NCI-H2196 (cell line): ENCODE measurements at regions not wholly inside any gene's neighbourhood (a gene's known extent, or its start where the extent isn't known, plus 50 kb on each side); places are given as distances from the start of the nearest gene placed in this dataset.

ENCODE experiments used
- DNase-seq: peaks from one replicate; lab custom pipeline; 2025; ENCODE audit not compliant: unreplicated experiment; lab: John Stamatoyannopoulos, UW

GRCh38 chr2:81196933-81197628 lies 892.5 kb upstream of the LRRTM1 start:
- DNase-seq: no peak

- DNase-seq: no peak
Measured at GRCh38 chr2:81196383-81196851, 891.9 kb upstream of the LRRTM1 start.

DNA sequence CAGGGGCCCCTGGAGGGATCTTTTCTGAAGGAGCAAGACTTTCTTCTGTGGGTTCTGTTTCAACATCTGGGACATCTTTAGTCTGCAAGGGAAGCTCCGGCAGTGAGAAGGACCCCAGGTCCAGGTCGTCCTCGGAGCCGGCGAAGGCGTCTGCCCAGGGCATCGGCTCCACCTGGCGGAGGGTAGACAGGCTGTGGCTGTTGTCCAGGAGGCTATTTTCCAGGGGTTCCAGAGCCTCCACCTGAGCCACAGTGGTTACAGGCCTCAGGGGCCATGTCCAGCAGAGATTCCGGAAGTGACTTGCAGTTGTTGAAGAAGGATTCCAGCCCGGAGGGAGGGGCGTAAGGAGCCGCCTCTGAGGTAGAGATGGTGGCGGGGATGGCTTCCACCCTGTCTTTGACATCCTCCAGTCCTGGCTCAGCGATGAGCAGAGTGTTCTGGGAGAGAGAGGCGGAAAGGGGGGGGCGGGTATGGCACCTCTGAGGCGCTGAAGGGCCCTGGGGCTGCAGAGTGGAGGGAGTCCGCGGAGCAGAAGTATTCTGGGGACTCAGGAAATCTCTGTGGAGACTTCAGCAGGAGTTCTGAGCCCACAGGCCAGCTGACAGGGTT lies 891.3 kb upstream of the LRRTM1 start:
- no peak for DNase-seq

- no peak for DNase-seq
Measured at GRCh38 chr2:81195017-81195773, 890.6 kb upstream of the LRRTM1 start.

GRCh38 chr2:81194581-81194980 lies 890.0 kb upstream of the LRRTM1 start:
- no peak for DNase-seq

GRCh38 chr2:81194176-81194575 lies 889.6 kb upstream of the LRRTM1 start:
- DNase-seq: no peak

GRCh38 chr2:81181845-81182244 lies 877.3 kb upstream of the LRRTM1 start:
- DNase-seq: no peak

DNA sequence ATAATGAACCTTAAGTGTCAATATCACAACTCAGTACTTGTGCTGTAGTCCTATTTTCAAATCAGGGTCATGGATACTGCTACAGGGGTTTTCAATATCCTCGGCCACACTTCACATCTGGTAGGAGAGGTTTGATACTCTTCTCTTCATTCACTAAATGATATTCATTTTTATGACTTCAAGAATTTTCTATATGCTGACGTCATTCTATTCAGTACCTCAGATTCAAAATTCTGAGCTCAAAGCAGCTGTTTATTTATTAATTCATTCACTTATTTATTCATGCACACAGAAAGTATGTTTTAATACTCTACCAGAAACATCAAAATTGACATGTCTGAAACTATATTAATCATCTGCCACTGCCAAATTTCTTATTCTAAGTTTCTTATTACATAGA lies 866.9 kb upstream of the LRRTM1 start:
- DNase-seq: no peak

- no peak for DNase-seq
Measured at GRCh38 chr2:81163583-81163982, 859.0 kb upstream of the LRRTM1 start.

- no peak for DNase-seq
Measured at GRCh38 chr2:81158505-81158904, 854.0 kb upstream of the LRRTM1 start.

DNA sequence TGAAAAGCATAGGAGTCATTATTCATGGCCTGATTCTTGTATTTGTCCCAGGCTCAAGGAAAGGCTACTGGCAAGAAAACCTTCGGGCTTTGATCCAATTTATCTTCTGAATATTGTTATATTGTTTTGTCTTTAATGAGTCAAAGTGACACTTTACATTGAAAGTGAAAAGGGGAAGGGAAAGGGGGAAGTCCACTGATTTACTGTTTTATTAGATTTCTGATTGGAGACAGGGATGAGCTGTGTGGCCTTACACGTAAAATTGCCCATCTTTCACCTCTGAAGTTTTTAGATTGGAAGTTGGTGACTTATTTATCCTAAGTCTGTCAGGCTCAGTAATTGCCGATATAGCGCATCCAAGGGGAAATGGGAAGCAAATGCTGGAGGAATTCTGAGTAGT lies 843.8 kb upstream of the LRRTM1 start:
- no peak for DNase-seq

- no peak for DNase-seq
Measured at GRCh38 chr2:81136296-81136695, 831.7 kb upstream of the LRRTM1 start.

DNA sequence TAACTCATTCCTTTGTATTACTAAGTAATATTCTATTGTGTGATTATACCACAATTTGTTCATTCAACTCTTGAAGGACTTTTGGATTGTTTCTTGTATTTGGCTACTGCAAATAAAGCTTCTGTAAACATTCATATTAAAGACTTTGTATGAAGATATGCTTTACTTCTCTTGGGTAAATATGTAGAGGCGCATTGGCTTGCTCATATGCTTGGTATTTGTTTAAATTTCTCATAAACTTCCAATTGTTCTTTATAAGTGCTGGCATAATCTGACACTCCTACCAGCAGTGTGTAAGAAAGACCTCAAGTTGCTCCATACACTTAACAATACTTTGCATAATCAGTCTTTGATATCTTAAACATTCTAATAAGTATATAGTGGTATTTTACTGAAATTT lies 792.8 kb upstream of the LRRTM1 start:
- DNase-seq: no peak

DNA sequence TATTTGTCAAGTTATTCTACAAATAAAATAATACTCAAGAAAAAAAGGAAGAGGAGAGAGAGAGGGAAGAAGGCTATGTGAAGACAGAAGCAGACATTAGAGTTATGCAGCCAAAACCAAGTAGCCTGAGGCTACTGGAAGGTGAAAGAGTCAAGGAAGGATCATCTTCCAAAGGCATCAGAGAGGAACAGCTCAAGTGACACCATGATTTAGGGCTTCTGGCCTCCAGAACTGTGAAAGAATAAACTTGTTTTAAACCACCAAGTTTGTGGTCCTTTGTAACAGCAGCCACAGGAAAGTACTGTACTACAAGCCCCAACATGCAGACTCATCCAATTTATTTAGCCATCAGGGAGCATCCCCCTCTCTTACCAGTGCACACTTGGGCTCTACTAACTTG lies 788.5 kb upstream of the LRRTM1 start:
- DNase-seq: no peak

DNA sequence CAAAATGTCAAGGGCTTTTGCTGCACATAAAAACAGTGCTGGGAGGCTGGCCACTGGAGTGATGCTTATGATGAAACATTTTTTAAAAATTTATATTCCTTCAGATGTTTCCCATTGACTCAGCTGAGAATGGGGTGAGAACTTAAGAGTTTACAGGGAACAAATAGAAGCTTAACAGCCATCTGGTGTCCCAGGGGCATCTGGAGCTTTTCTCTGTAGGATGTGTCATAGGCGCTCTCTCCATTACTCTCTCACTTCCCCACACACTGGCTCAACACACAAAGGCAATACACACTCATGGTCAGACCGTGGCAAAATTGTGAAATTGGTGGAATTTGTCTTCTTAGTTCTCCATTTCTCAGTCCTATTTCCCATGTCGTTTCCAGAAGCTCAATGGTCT lies 783.1 kb upstream of the LRRTM1 start:
- DNase-seq: no peak

DNA sequence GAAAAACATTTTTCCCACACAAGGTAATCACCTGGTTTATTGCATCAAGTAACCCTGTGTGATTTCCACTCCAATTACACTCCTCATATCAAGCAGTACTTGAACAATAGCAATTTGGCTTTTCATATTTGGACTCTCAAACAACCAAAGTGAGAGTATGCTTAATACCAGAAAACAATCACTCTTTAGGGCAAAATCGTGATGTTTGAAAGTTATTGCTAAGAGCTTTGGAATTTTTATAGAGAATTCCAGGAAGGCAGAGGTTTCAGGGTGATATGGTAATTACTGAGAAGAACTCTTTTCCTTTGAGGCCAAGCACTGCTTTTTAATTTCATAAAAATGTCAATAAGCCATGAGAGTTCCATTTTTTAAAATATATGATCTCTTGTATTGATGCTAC lies 779.5 kb upstream of the LRRTM1 start:
- no peak for DNase-seq

- no peak for DNase-seq
Measured at GRCh38 chr2:81078631-81079030, 774.1 kb upstream of the LRRTM1 start.

DNA sequence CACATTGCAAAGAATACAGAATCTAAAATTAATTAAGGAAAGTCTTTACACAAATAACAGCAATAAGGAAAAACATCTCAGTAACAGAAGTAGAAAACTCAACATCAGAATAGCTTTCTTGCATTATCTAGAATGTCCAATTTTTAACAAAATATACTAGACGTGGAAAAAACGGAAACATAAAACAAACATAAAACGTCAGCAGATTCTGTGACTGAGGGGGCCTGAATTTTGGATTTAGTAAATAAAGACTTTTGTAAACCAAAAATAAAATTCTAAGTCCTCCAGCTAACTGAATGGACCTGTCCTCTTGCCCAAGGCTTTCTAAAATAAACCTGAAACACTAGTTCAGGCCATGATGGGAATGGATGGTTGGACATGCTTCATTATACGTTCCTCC lies 773.5 kb upstream of the LRRTM1 start:
- DNase-seq: no peak

GRCh38 chr2:81077396-81077795 lies 772.8 kb upstream of the LRRTM1 start:
- no peak for DNase-seq

GRCh38 chr2:81073412-81073811 lies 768.9 kb upstream of the LRRTM1 start:
- DNase-seq: no peak

DNA sequence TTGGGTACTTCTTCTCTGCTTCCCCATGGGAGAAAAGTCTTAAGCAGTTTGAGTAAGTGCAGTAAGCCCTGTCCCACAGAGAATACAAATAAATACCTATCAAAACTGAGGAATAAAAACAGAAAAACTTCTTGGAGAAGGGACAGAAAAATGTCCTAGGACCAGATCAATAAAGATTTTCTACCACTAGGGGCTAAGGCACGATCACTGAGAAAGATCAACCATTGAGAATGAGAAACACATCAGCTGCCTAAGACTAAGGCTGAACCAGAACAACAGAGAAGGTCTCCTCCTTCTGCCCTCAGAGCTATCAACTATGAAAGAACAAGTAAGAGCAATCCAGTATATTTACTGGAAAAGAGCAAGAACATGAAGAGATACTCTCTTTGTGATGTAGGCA lies 763.6 kb upstream of the LRRTM1 start:
- no peak for DNase-seq

- no peak for DNase-seq
Measured at GRCh38 chr2:81061016-81061415, 756.5 kb upstream of the LRRTM1 start.
